Esophagus mucosa (tissue), 1 donor: ENCODE measurements at regions not wholly inside any gene's neighbourhood (a gene's known extent, or its start where the extent isn't known, plus 50 kb on each side); places are given as distances from the start of the nearest gene placed in this dataset.

Source experiments
- ATAC-seq: fragments of 200-7000 bp; cut with Tn5 transposase; one replicate; pipeline ENCODE4 v1.9.1; 2020
- donor health status: DM: yes; HTN: yes; CAD: no.

DNA sequence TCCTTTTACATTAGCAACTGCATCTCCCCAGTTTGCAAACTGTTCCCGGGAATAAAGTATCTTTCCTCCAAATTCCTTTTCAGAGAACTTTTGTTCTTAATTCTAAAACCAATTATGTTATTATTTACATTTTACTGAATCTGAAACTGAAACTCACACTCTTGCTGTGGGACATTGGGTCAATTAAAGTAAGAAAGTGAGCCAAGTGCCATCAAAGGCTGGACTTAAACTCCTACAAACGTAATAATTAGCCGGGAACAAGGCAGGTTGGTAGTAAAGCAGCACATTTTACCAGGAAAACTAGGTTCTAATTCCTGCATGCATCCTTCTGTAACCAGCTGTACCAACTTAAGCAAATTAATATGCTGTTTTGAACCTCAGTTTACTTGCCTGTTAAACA is 328.2 kb upstream of the ZNF462 start:
- no peak for ATAC-seq

- ATAC-seq, result no peak
These were observed 327.5 kb upstream of the ZNF462 start for GRCh38 chr9:106535439-106535838.

DNA sequence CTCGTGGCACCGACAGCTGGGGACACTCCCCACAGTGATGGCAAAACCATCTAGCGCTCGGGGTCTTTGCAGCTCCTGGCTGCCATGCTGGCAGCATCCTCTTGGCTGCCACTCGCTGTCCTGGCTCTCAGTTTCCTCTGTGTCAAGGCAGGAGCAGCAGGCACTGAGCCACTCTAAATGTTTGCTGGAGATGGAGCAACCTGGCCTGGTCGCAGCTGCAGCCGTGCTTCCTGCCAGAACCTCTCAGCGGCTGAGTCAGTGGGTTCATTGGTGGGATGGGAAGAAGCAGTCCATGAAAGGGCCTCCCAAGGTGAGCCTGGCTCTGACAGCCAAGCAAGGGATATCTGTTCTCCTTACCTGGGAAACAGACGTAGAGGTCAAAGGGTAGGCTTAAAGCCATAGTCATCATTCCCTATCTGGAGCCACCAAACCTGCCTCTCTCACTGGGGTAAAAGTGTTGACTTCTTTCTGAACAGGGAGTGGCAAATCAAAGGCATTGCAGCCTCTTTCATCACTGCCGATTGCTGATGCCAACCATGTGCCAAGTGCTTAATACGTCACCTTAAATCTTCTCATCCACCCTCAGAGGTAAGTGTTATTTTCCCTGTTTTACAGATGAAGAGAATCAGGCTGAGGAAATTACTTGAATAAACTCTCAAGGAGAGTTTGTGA is 304.8 kb upstream of the ZNF462 start:
- ATAC-seq, result no peak

- no peak for ATAC-seq
These were observed 302.4 kb upstream of the ZNF462 start for GRCh38 chr9:106560540-106560939.

GRCh38 chr9:106575823-106576222 is 287.1 kb upstream of the ZNF462 start:
- no peak for ATAC-seq

DNA sequence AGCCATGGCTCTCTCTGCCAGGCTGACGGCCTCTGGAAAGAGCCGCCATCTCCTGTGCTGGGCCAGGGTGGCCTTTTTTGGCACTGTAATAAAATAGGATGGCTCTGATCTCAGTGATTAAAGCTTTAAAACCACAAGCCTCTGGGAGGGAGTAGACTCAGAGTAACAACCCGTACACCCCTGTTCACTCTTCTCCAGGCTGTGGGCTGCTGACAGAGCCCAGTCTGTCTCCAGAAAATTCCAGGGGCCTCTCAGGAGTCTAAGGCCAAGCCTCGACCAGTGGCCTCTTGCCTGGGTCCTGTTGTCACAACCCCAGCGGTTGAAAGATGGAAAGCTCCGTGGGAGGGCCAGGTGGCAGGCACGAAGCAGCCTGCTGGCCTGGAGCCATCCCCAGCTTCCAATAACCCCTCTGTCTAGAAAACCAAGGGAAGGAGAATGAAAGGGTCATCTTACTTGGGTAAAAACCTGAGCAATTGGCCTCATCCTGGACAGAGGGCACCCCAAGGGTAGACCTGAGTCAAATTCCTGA is 286.7 kb upstream of the ZNF462 start:
- no peak for ATAC-seq

DNA sequence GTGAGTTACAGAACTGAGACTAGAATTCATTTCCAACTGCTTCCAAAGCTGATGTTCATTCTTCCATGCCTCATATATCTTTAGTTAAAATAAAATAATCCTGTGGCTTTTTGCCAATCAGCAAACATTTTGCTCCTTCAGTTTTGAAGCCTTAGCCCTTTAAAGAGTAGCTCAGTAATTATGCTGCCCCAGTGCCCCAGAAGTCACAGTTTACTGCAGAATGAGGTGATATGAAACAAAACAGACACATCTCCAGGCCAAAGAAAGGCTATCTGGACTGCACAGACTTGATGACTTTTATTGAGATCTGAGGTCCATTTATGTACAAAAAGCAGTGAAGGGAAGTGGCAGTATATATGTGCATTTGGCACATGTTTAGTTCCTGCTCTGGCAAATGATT is 285.8 kb upstream of the ZNF462 start:
- ATAC-seq, result no peak

- no peak for ATAC-seq
These were observed 282.4 kb upstream of the ZNF462 start for GRCh38 chr9:106580546-106580945.

DNA sequence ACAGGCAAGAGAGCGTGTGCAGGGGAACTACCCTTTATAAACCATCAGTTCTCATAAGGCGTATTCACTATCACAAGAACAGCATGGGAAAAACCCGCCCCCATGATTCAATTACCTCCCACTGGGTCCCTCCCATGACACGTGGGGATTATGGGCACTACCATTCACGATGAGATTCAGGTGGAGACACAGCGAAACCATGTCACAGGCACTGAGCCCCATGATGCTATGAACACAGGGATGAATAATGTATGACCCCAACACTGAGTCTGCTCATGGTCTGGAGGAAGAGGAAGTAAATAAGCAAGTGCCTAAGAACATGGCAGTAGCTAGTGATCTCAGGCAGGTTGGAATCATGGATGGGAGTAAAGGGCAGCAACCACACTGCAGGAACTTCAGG is 281.0 kb upstream of the ZNF462 start:
- ATAC-seq, result no peak

GRCh38 chr9:106583751-106584150 is 279.2 kb upstream of the ZNF462 start:
- peak; percentile 77 for ATAC-seq

GRCh38 chr9:106587042-106587441 is 275.9 kb upstream of the ZNF462 start:
- ATAC-seq, result peak; percentile 42

GRCh38 chr9:106588626-106589025 is 274.3 kb upstream of the ZNF462 start:
- peak; percentile 78 for ATAC-seq

GRCh38 chr9:106590759-106591505 is 272.0 kb upstream of the ZNF462 start:
- no peak for ATAC-seq

- no peak for ATAC-seq
These were observed 269.8 kb upstream of the ZNF462 start for GRCh38 chr9:106593201-106593600.

- ATAC-seq, result no peak
These were observed 266.0 kb upstream of the ZNF462 start for GRCh38 chr9:106596984-106597383.

DNA sequence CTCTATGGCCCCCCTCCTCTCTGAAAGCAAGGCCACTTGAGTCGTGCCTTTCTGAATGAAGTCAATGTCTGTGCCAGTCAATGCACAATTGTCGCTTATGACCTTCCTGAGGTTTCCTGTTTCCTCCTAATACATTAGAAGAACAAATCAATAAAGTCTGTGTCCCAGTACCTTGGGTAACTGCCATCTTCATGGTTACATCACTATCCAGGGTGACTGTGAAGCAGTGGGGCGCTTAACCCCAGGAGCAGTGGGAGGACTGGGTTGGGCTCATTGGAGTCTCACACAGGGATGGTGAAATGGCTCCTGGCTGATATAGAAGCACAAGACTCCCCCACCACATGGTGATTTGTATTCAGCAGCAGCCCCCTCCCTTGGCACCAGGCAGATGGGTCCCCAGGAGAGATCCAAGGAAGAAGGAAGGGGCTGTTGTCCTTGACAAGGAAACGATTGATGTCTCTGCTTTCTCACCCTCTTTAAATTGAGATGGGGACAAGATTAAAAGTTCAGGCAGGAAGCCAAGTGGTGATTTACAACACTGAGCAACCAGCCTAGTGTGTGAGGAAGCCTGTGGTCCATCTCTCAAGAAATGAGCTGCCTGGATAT is 261.9 kb upstream of the ZNF462 start:
- no peak for ATAC-seq

DNA sequence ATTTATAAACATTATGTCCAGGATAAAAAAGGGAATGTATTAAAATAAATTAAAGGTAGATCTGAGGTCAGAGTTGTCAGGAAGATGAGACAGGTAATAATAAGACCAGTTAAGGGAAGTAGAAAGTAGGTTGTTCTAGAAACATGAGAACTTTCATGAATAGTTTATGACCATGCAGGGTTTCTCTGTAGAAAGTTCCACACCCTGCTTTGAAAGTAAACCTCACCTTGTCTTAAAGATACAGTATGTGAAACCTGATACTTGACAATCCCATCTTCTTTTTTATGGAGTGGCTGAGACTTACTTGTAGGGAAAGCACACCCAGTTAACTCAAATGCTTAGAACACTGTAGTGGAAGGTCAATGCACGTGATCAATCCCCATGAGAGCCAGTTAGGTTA is 260.6 kb upstream of the ZNF462 start:
- ATAC-seq, result peak; percentile 15

DNA sequence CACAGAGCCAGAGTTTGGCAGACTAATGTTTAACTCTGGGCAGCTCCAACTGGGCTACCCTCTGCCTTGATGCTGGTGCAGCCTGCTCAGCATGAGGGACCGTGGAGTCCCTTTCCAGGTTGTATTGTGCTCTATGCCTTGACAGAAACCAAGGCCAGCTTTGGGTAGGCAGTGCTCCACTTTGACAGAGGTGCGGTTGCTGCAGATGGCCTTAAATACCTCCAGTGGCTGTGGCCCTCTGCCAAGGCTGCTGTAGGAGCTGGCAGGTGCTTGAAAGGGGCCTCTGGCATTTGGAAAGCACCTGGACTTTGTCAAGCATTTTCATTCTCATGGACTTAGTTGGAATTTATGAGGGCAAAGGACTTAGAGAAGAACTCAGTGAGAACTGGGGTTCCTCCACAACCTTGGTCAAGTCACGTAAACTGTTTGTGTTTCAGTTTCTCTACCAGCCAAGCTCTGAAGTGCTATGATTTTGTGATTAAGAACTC is 249.7 kb upstream of the ZNF462 start:
- ATAC-seq, result no peak

- ATAC-seq, result no peak
These were observed 247.7 kb upstream of the ZNF462 start for GRCh38 chr9:106615118-106615889.

GRCh38 chr9:106616026-106616425 is 246.9 kb upstream of the ZNF462 start:
- ATAC-seq, result no peak

DNA sequence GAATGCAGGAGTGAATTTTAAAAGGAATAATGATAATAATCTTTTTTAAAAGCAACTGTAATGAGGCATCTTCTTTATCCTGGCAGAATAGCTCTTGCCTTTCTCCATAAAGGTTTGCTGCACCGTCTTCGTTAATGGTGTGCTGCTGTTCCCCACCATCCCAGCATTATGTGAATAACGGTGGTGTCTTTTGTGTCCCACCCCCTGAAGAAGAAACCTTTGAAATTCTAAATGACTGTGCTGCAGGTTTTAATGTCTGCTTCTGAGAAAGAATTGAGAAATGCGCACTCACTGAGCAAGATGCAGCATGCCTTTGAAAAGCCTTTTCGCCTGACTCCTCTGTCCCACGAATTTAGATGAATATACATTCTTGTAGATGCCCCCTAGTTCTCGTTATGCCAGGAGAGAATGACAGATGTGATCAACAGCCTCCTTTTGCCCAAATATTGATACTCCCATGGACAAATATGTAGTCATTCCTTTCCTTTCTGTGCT is 246.1 kb upstream of the ZNF462 start:
- ATAC-seq, result no peak

DNA sequence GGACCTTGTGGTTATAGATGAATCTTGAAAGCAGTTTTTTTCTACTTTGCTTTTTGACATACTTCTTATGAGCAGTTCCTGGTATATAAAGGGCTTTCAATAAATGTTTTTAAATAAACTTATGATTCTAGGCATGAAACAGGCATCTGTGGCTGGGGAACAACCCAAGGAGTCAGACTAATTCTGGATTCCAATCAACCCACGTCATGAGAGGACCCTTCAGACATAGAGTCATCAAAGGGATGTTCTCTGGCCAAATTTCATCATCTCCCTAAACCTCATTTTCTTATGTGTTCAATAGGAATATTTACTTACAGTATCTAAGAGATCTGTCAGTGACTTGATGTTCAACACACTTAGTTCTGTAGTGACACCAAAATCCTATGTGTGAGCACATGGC is 243.8 kb upstream of the ZNF462 start:
- ATAC-seq, result no peak

- ATAC-seq, result no peak
These were observed 242.9 kb upstream of the ZNF462 start for GRCh38 chr9:106620081-106620480.
